CD4-positive, alpha-beta T cell (primary cell): ENCODE measurements at regions not wholly inside any gene's neighbourhood (a gene's known extent, or its start where the extent isn't known, plus 50 kb on each side); places are given as distances from the start of the nearest gene placed in this dataset.

Experiments
- ATAC-seq: fragments of 200-7000 bp; cut with Tn5 transposase; one replicate; pipeline ENCODE4 v1.10.0; 2022; ENCODE audit warnings: mild to moderate bottlenecking; ENCODE audit not compliant: poor library complexity
- CTCF ChIA-PET: fragments of 350-600 bp; sonication (Branson Sonifier 250); formaldehyde crosslinking; loops from one replicate; lab custom pipeline; 2021; ENCODE audit warnings: antibody characterized with exemption, inconsistent platforms; lab: Charles Lee
- POLR2A ChIA-PET: fragments of 350-600 bp; sonication (Branson Sonifier 250); formaldehyde crosslinking; loops from one replicate; lab custom pipeline; 2021; ENCODE audit warnings: antibody characterized with exemption, inconsistent platforms; lab: Charles Lee
- DNase-seq, 14 experiments: peaks; one replicate each; pipeline ENCODE4 v3.0.0-alpha.2; 2013 to 2020; ENCODE audit warnings: mixed read lengths in 2 of 14
- H3K27ac ChIP-seq, 2 donors: one replicate each; pipeline versions ENCODE4 v1.5.1 to v1.7.0; 2013; ENCODE audit warnings: low read length in 2 of 2, low read depth in 1 of 2, mild to moderate bottlenecking in 1 of 2
- H3K27me3 ChIP-seq, 2 experiments: 1 replicate in 1 of 2; 2 replicates in 1 of 2; pipeline versions ENCODE4 v1.6.1 to v1.7.0; 2013; ENCODE audit warnings: low read length in 2 of 2, control low read depth in 1 of 2, mild to moderate bottlenecking in 1 of 2, moderate library complexity in 1 of 2; ENCODE audit not compliant: insufficient read depth in 2 of 2, control insufficient read depth in 1 of 2
- H3K36me3 ChIP-seq: one replicate; pipeline ENCODE4 v1.6.1; 2013; ENCODE audit warnings: low read length, control low read depth; ENCODE audit not compliant: insufficient read depth
- H3K4me1 ChIP-seq: one replicate; pipeline ENCODE4 v1.6.1; 2013; ENCODE audit warnings: low read length, control low read depth; ENCODE audit not compliant: insufficient read depth
- H3K4me3 ChIP-seq: one replicate; pipeline ENCODE4 v1.5.1; 2013; ENCODE audit warnings: mild to moderate bottlenecking, low read length, moderate library complexity
- H3K9me3 ChIP-seq, 2 experiments: 1 replicate in 1 of 2; 2 replicates in 1 of 2; pipeline versions ENCODE4 v1.6.1 to v1.7.0; 2013; ENCODE audit warnings: low read length in 2 of 2, mild to moderate bottlenecking in 2 of 2, control low read depth in 1 of 2, moderate library complexity in 1 of 2; ENCODE audit not compliant: control insufficient read depth in 1 of 2, insufficient read depth in 1 of 2
- H3K27ac Mint-ChIP-seq: one replicate; pipeline ENCODE4 v1.8.0; 2020; ENCODE audit warnings: mixed read lengths
- H3K27me3 Mint-ChIP-seq: one replicate; pipeline ENCODE4 v1.8.0; 2021; ENCODE audit warnings: mixed read lengths
- H3K36me3 Mint-ChIP-seq: one replicate; pipeline ENCODE4 v1.8.0; 2021; ENCODE audit warnings: low read depth, mixed read lengths
- H3K4me1 Mint-ChIP-seq: one replicate; pipeline ENCODE4 v1.8.0; 2021; ENCODE audit warnings: low read depth, mixed read lengths
- H3K4me3 Mint-ChIP-seq: one replicate; pipeline ENCODE4 v1.8.0; 2020; ENCODE audit warnings: mild to moderate bottlenecking, mixed read lengths
- H3K9me3 Mint-ChIP-seq: one replicate; pipeline ENCODE4 v1.8.0; 2020; ENCODE audit warnings: mixed read lengths
- CTCF ChIP-seq: fragments of 200-600 bp; IDR thresholded peaks from one replicate; pipeline ENCODE4 v1.8.0; 2022; ENCODE audit warnings: antibody characterized with exemption, mild to moderate bottlenecking
- intact Hi-C, 2 experiments: fragments of 100-400 bp; cut with DNase I in 1 of 2; cut with micrococcal nuclease in 1 of 2; formaldehyde crosslinking; loops; one replicate each; pipeline versions ENCODE4 v1.15.1 to v1.9.0; 2023 to 2025; cut with DNase I, micrococcal nuclease

- H3K4me3 ChIP-seq: no peak overlapping the region
- ATAC-seq (no peak), DNase-seq (no peak)
- Mint-ChIP-seq H3K4me1 (no peaks in the 10 kb centered on the region), H3K27me3 (peaks cover 14% of the 10 kb centered on the region), H3K9me3 (no peaks in the 10 kb centered on the region), H3K36me3 (no peaks in the 10 kb centered on the region), H3K27ac (no peak overlapping the region), H3K4me3 (no peak overlapping the region)
- TF ChIP-seq CTCF: no peak
- no peaks in the 10 kb centered on the region for H3K27me3 ChIP-seq
- H3K4me1 ChIP-seq: no peaks in the 10 kb centered on the region
- no peaks in the 10 kb centered on the region for H3K36me3 ChIP-seq
- ChIA-PET POLR2A (no interaction called here), CTCF (no interaction called here)
- no peaks in the 10 kb centered on the region for H3K9me3 ChIP-seq
- intact Hi-C loops: no loop called here
- no peak overlapping the region for H3K27ac ChIP-seq
These were observed 191.0 kb upstream of the LRFN2 start for GRCh38 chr6:40778196-40778595.

GRCh38 chr6:40774932-40775331 is 187.8 kb upstream of the LRFN2 start:
- Mint-ChIP-seq H3K27ac (no peak overlapping the region), H3K4me1 (no peaks in the 10 kb centered on the region), H3K9me3 (no peaks in the 10 kb centered on the region), H3K27me3 (peaks cover 11% of the 10 kb centered on the region), H3K36me3 (no peaks in the 10 kb centered on the region), H3K4me3 (no peak overlapping the region)
- ATAC-seq (no peak), DNase-seq (no peak)
- H3K27me3 ChIP-seq: no peaks in the 10 kb centered on the region
- no peak for TF ChIP-seq CTCF
- H3K9me3 ChIP-seq: no peaks in the 10 kb centered on the region
- CTCF ChIA-PET: no interaction called here
- intact Hi-C loops: no loop called here
- H3K36me3 ChIP-seq: no peaks in the 10 kb centered on the region
- no peak overlapping the region for H3K4me3 ChIP-seq
- H3K27ac ChIP-seq: no peak overlapping the region
- POLR2A ChIA-PET: no interaction called here
- H3K4me1 ChIP-seq: no peaks in the 10 kb centered on the region

DNA sequence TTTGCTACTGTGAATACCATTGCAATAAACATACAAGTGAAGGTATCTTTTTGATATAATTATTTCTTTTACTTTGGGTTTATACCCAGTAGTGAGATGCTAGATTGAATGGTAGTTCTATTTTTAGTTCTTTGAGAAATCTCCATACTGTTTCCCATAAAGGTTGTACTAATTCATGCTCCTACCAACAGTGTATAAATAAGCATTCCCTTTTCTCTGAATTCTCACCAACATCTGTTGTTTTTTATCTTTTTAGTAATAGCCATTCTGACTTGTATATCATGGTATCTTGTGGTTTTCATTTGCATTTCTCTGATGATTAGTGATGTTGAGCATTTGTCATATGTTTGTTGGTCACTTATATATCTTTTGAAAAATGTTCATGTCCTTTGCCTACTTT is 183.6 kb upstream of the LRFN2 start:
- DNase-seq: no peak

More for the DNA sequence above, 183.6 kb upstream of the LRFN2 start:
- H3K4me1 Mint-ChIP-seq: no peaks in the 10 kb centered on the region
- H3K9me3 ChIP-seq: no peaks in the 10 kb centered on the region
- ChIA-PET CTCF (no interaction called here), POLR2A (no interaction called here)
- intact Hi-C loops: no loop called here
- H3K4me3 ChIP-seq: no peak overlapping the region
- H3K4me3 Mint-ChIP-seq: no peak overlapping the region
- H3K9me3 Mint-ChIP-seq: no peaks in the 10 kb centered on the region
- H3K4me1 ChIP-seq: no peaks in the 10 kb centered on the region
- no peak overlapping the region for H3K27ac Mint-ChIP-seq
- no peak overlapping the region for H3K27ac ChIP-seq
- no peak for ATAC-seq
- H3K27me3 Mint-ChIP-seq: peaks cover 14% of the 10 kb centered on the region
- no peaks in the 10 kb centered on the region for H3K36me3 Mint-ChIP-seq
- no peaks in the 10 kb centered on the region for H3K36me3 ChIP-seq
- no peak for TF ChIP-seq CTCF
- H3K27me3 ChIP-seq: peaks cover 0 to 6% of the 10 kb centered on the region in 2 experiments
